ENCODE measurements at regions not wholly inside any gene's neighbourhood (a gene's known extent, or its start where the extent isn't known, plus 50 kb on each side); places are given as distances from the start of the nearest gene placed in this dataset.

- TF ChIP-seq CTCF (IDR thresholded peaks at IDR 0.05) (no peak), EP300 (IDR thresholded peaks at IDR 0.05) (no peak), POLR2A (IDR thresholded peaks at IDR 0.05) (no peak)
These were observed 373.7 kb downstream of the BTBD3 start for GRCh38 chr20:12291386-12291785.
